ENCODE measurements at regions not wholly inside any gene's neighbourhood (a gene's known extent, or its start where the extent isn't known, plus 50 kb on each side); places are given as distances from the start of the nearest gene placed in this dataset.

- H3K36me3 ChIP-seq (ENCODE audit: control insufficient read depth in 4 of 4, insufficient read depth in 4 of 4, low read length in 4 of 4): no peaks in the 10 kb centered on the region
- no peak overlapping the region for H3K9ac ChIP-seq (ENCODE audit: insufficient read depth in 1 of 2, low read length in 2 of 2)
- no peaks in the 10 kb centered on the region for H3K27me3 ChIP-seq (ENCODE audit: control insufficient read depth in 3 of 3, insufficient read depth in 3 of 3, low read length in 2 of 3)
- no peak overlapping the region for H3K4me3 ChIP-seq
- no peaks in the 10 kb centered on the region for H3K4me1 ChIP-seq (ENCODE audit: control insufficient read depth in 5 of 5, insufficient read depth in 5 of 5, low read length in 5 of 5)
- ATAC-seq (ENCODE audit: insufficient read depth, low FRiP score) (no peak), DNase-seq (no peak)
- no peak for TF ChIP-seq CTCF (IDR thresholded peaks at IDR 0.05; ENCODE audit: control extremely low read depth, extremely low read depth)
- H3K9me3 ChIP-seq (ENCODE audit: control insufficient read depth in 4 of 4, insufficient read depth in 3 of 4, low read length in 3 of 4): peaks cover 0 to 18% (median 3%) of the 10 kb centered on the region in 4 donors
- H3K27ac ChIP-seq (ENCODE audit: low read depth in 1 of 2, low read length in 1 of 2): no peak overlapping the region
Observed at GRCh38 chr2:77838441-77838840, 316.3 kb upstream of the LRRTM4 start.

DNA sequence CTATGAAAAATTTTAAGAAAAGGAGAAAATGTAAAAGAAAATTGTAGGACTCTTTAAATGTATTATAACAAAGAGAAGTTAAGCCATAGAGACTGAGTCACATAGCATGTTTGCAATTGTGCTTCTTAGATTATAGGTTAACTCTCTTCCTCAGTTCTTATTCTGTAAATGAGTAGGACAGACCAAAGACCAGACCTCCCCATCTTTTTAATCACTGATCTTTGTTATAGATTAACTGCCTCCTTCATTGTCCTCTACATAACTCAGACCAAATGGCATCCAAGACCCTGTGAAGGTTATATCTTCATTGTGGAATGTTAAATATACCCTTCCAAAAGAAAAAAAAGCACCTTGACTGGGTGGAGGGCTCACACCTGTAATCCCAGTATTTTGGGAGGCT lies 316.9 kb upstream of the LRRTM4 start:
- no peak overlapping the region for H3K4me3 ChIP-seq
- TF ChIP-seq CTCF (IDR thresholded peaks at IDR 0.05; ENCODE audit: control extremely low read depth, extremely low read depth): no peak
- ATAC-seq (ENCODE audit: insufficient read depth, low FRiP score) (no peak), DNase-seq (no peak)
- no peaks in the 10 kb centered on the region for H3K36me3 ChIP-seq (ENCODE audit: control insufficient read depth in 4 of 4, insufficient read depth in 4 of 4, low read length in 4 of 4)
- H3K9me3 ChIP-seq (ENCODE audit: control insufficient read depth in 4 of 4, insufficient read depth in 3 of 4, low read length in 3 of 4): peaks cover 0 to 14% (median 2%) of the 10 kb centered on the region in 4 donors
- H3K27me3 ChIP-seq (ENCODE audit: control insufficient read depth in 3 of 3, insufficient read depth in 3 of 3, low read length in 2 of 3): no peaks in the 10 kb centered on the region
- no peak overlapping the region for H3K9ac ChIP-seq (ENCODE audit: insufficient read depth in 1 of 2, low read length in 2 of 2)
- H3K27ac ChIP-seq (ENCODE audit: low read depth in 1 of 2, low read length in 1 of 2): no peak overlapping the region
- no peaks in the 10 kb centered on the region for H3K4me1 ChIP-seq (ENCODE audit: control insufficient read depth in 5 of 5, insufficient read depth in 5 of 5, low read length in 5 of 5)

DNA sequence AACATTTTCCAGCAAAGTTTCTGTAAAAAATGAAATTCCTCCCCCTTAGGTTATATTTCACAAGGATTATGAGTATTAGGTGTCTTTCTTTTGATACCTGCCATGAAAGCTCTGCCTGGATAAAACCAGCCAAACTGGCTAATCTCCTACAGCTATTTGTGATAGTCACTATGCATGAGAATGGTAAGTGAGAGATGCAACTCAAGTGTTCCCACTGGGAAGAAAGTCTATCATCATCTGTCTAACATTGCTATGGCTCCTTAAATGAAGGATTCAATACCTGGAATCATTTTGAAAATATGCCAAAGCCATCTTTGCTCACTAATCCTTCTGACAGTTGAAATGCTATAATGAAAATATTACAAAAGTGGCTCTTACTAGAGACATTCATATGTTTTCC lies 339.9 kb upstream of the LRRTM4 start:
- ATAC-seq (ENCODE audit: insufficient read depth, low FRiP score): no peak

More for the DNA sequence above, 339.9 kb upstream of the LRRTM4 start:
- DNase-seq: no peak
- TF ChIP-seq CTCF (IDR thresholded peaks at IDR 0.05; ENCODE audit: control extremely low read depth, extremely low read depth): no peak
- Histone ChIP-seq H3K9me3 (ENCODE audit: control insufficient read depth in 4 of 4, insufficient read depth in 3 of 4, low read length in 3 of 4) (peaks cover 0 to 4% (median 1%) of the 10 kb centered on the region in 4 donors), H3K27ac (ENCODE audit: low read depth in 1 of 2, low read length in 1 of 2) (no peak overlapping the region), H3K4me1 (ENCODE audit: control insufficient read depth in 5 of 5, insufficient read depth in 5 of 5, low read length in 5 of 5) (no peaks in the 10 kb centered on the region), H3K9ac (ENCODE audit: insufficient read depth in 1 of 2, low read length in 2 of 2) (no peak overlapping the region), H3K36me3 (ENCODE audit: control insufficient read depth in 4 of 4, insufficient read depth in 4 of 4, low read length in 4 of 4) (no peaks in the 10 kb centered on the region), H3K4me3 (no peak overlapping the region), H3K27me3 (ENCODE audit: control insufficient read depth in 3 of 3, insufficient read depth in 3 of 3, low read length in 2 of 3) (no peaks in the 10 kb centered on the region)

Measured in lung (tissue), 11 donors.